Stimulated activated naive CD8-positive, alpha-beta T cell treated with anti-CD3 and anti-CD28 coated beads, Interleukin-15, Interleukin-2, amounts not matched to agents 100 ng/mL and 50 ng/mL, for 24 hours (primary cell): ENCODE measurements at regions not wholly inside any gene's neighbourhood (a gene's known extent, or its start where the extent isn't known, plus 50 kb on each side); places are given as distances from the start of the nearest gene placed in this dataset.
A peak's percentile ranks its signal among the peaks of the same experiment; 100 is the strongest.

Experiments
- H3K27ac Mint-ChIP-seq: one replicate; pipeline ENCODE4 v1.8.0; 2021; ENCODE audit warnings: mild to moderate bottlenecking, mixed read lengths
- H3K27me3 Mint-ChIP-seq: one replicate; pipeline ENCODE4 v1.8.0; 2021; ENCODE audit warnings: mixed read lengths
- H3K36me3 Mint-ChIP-seq: one replicate; pipeline ENCODE4 v1.8.0; 2021; ENCODE audit warnings: low read depth, mixed read lengths
- H3K4me1 Mint-ChIP-seq: one replicate; pipeline ENCODE4 v1.8.0; 2021; ENCODE audit warnings: low read depth, mixed read lengths
- H3K4me3 Mint-ChIP-seq: one replicate; pipeline ENCODE4 v1.8.0; 2021; ENCODE audit warnings: mild to moderate bottlenecking, mixed read lengths
- H3K9me3 Mint-ChIP-seq: one replicate; pipeline ENCODE4 v1.8.0; 2021; ENCODE audit warnings: mixed read lengths

GRCh38 chr1:168970926-168971659, 135.4 kb upstream of the ATP1B1 start:
- Mint-ChIP-seq H3K27me3 (no peaks in the 10 kb centered on the region), H3K36me3 (no peaks in the 10 kb centered on the region), H3K4me1 (no peaks in the 10 kb centered on the region), H3K27ac (no peak overlapping the region), H3K9me3 (no peaks in the 10 kb centered on the region), H3K4me3 (no peak overlapping the region)

- no peak overlapping the region for H3K27ac Mint-ChIP-seq
- H3K27me3 Mint-ChIP-seq = no peaks in the 10 kb centered on the region
- H3K36me3 Mint-ChIP-seq = no peaks in the 10 kb centered on the region
- H3K9me3 Mint-ChIP-seq = no peaks in the 10 kb centered on the region
- no peaks in the 10 kb centered on the region for H3K4me1 Mint-ChIP-seq
- H3K4me3 Mint-ChIP-seq = no peak overlapping the region
Observed at GRCh38 chr1:168972225-168972624, 134.3 kb upstream of the ATP1B1 start.

- no peaks in the 10 kb centered on the region for H3K4me1 Mint-ChIP-seq
- no peaks in the 10 kb centered on the region for H3K27me3 Mint-ChIP-seq
- no peaks in the 10 kb centered on the region for H3K9me3 Mint-ChIP-seq
- no peaks in the 10 kb centered on the region for H3K36me3 Mint-ChIP-seq
- H3K4me3 Mint-ChIP-seq = no peak overlapping the region
- H3K27ac Mint-ChIP-seq = no peak overlapping the region
Observed at GRCh38 chr1:168972887-168973286, 133.6 kb upstream of the ATP1B1 start.

GRCh38 chr1:168974117-168974516, 132.4 kb upstream of the ATP1B1 start:
- H3K27ac Mint-ChIP-seq = no peak overlapping the region
- H3K9me3 Mint-ChIP-seq = no peaks in the 10 kb centered on the region
- no peak overlapping the region for H3K4me3 Mint-ChIP-seq
- no peaks in the 10 kb centered on the region for H3K36me3 Mint-ChIP-seq
- H3K4me1 Mint-ChIP-seq = no peaks in the 10 kb centered on the region
- H3K27me3 Mint-ChIP-seq = no peaks in the 10 kb centered on the region

- Mint-ChIP-seq H3K27me3 (no peaks in the 10 kb centered on the region), H3K9me3 (no peaks in the 10 kb centered on the region), H3K27ac (no peak overlapping the region), H3K36me3 (no peaks in the 10 kb centered on the region), H3K4me1 (no peaks in the 10 kb centered on the region), H3K4me3 (no peak overlapping the region)
Observed at GRCh38 chr1:168974611-168975010, 131.9 kb upstream of the ATP1B1 start.

- Mint-ChIP-seq H3K9me3 (no peaks in the 10 kb centered on the region), H3K27ac (no peak overlapping the region), H3K36me3 (no peaks in the 10 kb centered on the region), H3K4me3 (no peak overlapping the region), H3K27me3 (no peaks in the 10 kb centered on the region), H3K4me1 (no peaks in the 10 kb centered on the region)
Observed at GRCh38 chr1:168976267-168976666, 130.2 kb upstream of the ATP1B1 start.

- Mint-ChIP-seq H3K27ac (no peak overlapping the region), H3K4me1 (no peaks in the 10 kb centered on the region)
Observed at GRCh38 chr1:168977618-168978017, 128.9 kb upstream of the ATP1B1 start.

GRCh38 chr1:168979276-168979675, 127.2 kb upstream of the ATP1B1 start:
- H3K27ac Mint-ChIP-seq = no peak overlapping the region
- H3K9me3 Mint-ChIP-seq = no peaks in the 10 kb centered on the region
- H3K36me3 Mint-ChIP-seq = no peaks in the 10 kb centered on the region
- no peak overlapping the region for H3K4me3 Mint-ChIP-seq
- no peaks in the 10 kb centered on the region for H3K27me3 Mint-ChIP-seq
- H3K4me1 Mint-ChIP-seq = no peaks in the 10 kb centered on the region

More at GRCh38 chr1:168977618-168978017, 128.9 kb upstream of the ATP1B1 start:
- Mint-ChIP-seq H3K4me3 (no peak overlapping the region), H3K27me3 (no peaks in the 10 kb centered on the region), H3K36me3 (no peaks in the 10 kb centered on the region), H3K9me3 (no peaks in the 10 kb centered on the region)

- H3K9me3 Mint-ChIP-seq = no peaks in the 10 kb centered on the region
- no peak overlapping the region for H3K27ac Mint-ChIP-seq
- no peaks in the 10 kb centered on the region for H3K4me1 Mint-ChIP-seq
- no peaks in the 10 kb centered on the region for H3K36me3 Mint-ChIP-seq
- no peak overlapping the region for H3K4me3 Mint-ChIP-seq
- no peaks in the 10 kb centered on the region for H3K27me3 Mint-ChIP-seq
Observed at GRCh38 chr1:168980180-168980579, 126.3 kb upstream of the ATP1B1 start.

GRCh38 chr1:168980656-168981055, 125.8 kb upstream of the ATP1B1 start:
- Mint-ChIP-seq H3K9me3 (no peaks in the 10 kb centered on the region), H3K4me1 (no peaks in the 10 kb centered on the region), H3K27ac (no peak overlapping the region), H3K4me3 (no peak overlapping the region), H3K27me3 (no peaks in the 10 kb centered on the region), H3K36me3 (no peaks in the 10 kb centered on the region)

- H3K27me3 Mint-ChIP-seq = peaks cover 15% of the 10 kb centered on the region
- H3K9me3 Mint-ChIP-seq = no peaks in the 10 kb centered on the region
- no peak overlapping the region for H3K27ac Mint-ChIP-seq
- H3K4me1 Mint-ChIP-seq = no peaks in the 10 kb centered on the region
- no peaks in the 10 kb centered on the region for H3K36me3 Mint-ChIP-seq
- H3K4me3 Mint-ChIP-seq = no peak overlapping the region
Observed at GRCh38 chr1:168982778-168983177, 123.7 kb upstream of the ATP1B1 start.

GRCh38 chr1:168987330-168987729, 119.2 kb upstream of the ATP1B1 start:
- Mint-ChIP-seq H3K27ac (no peak overlapping the region), H3K4me3 (no peak overlapping the region), H3K36me3 (no peaks in the 10 kb centered on the region), H3K27me3 (peaks cover 19% of the 10 kb centered on the region), H3K4me1 (peaks cover 15% of the 10 kb centered on the region), H3K9me3 (no peaks in the 10 kb centered on the region)

GRCh38 chr1:168987923-168988322, 118.6 kb upstream of the ATP1B1 start:
- Mint-ChIP-seq H3K9me3 (no peaks in the 10 kb centered on the region), H3K4me1 (peaks cover 16% of the 10 kb centered on the region), H3K36me3 (no peaks in the 10 kb centered on the region), H3K4me3 (no peak overlapping the region), H3K27me3 (peaks cover 19% of the 10 kb centered on the region), H3K27ac (no peak overlapping the region)

- H3K27ac Mint-ChIP-seq = no peak overlapping the region
- no peaks in the 10 kb centered on the region for H3K9me3 Mint-ChIP-seq
- H3K36me3 Mint-ChIP-seq = no peaks in the 10 kb centered on the region
- peaks cover 16% of the 10 kb centered on the region for H3K4me1 Mint-ChIP-seq
- H3K4me3 Mint-ChIP-seq = no peak overlapping the region
- H3K27me3 Mint-ChIP-seq = peaks cover 19% of the 10 kb centered on the region
Observed at GRCh38 chr1:168989985-168990384, 116.5 kb upstream of the ATP1B1 start.

- H3K4me1 Mint-ChIP-seq = peaks cover 16% of the 10 kb centered on the region
Observed at GRCh38 chr1:168991667-168992475, 114.6 kb upstream of the ATP1B1 start.

More at GRCh38 chr1:168991667-168992475, 114.6 kb upstream of the ATP1B1 start:
- Mint-ChIP-seq H3K9me3 (peaks cover 4% of the 10 kb centered on the region), H3K27ac (peak overlapping the region; percentile 63), H3K27me3 (peaks cover 12% of the 10 kb centered on the region), H3K4me3 (no peak overlapping the region), H3K36me3 (no peaks in the 10 kb centered on the region)
